MM.1S (cell line): ENCODE measurements at regions not wholly inside any gene's neighbourhood (a gene's known extent, or its start where the extent isn't known, plus 50 kb on each side); places are given as distances from the start of the nearest gene placed in this dataset.

Experiments
- DNase-seq: peaks from one replicate; pipeline ENCODE4 v3.0.0-alpha.2; 2015
- H2AFZ ChIP-seq: fragments of 300-600 bp; sonication (generic); 2 replicates; pipeline ENCODE4 v1.6.0; 2016; ENCODE audit warnings: antibody characterized with exemption, low read length
- H3F3A ChIP-seq: fragments of 300-600 bp; sonication (generic); 2 replicates; pipeline ENCODE4 v1.6.1; 2016; ENCODE audit warnings: mild to moderate bottlenecking, antibody characterized with exemption, low read length, moderate library complexity, mixed read lengths; ENCODE audit not compliant: insufficient read depth
- H3K27ac ChIP-seq: fragments of 300-600 bp; sonication (generic); 2 replicates; pipeline ENCODE4 v1.5.1; 2016; ENCODE audit warnings: mild to moderate bottlenecking, low read length
- H3K27me3 ChIP-seq: fragments of 300-600 bp; sonication (generic); replicated peaks from 2 replicates; pipeline ENCODE4 v1.6.0; 2016; ENCODE audit warnings: low read length; ENCODE audit not compliant: insufficient read depth
- H3K36me3 ChIP-seq: fragments of 300-600 bp; sonication (generic); replicated peaks from 2 replicates; pipeline ENCODE4 v1.6.1; 2016; ENCODE audit warnings: mild to moderate bottlenecking, low read length, mixed read lengths; ENCODE audit not compliant: insufficient read depth
- H3K4me1 ChIP-seq: fragments of 300-600 bp; sonication (generic); 2 replicates; pipeline ENCODE4 v1.6.1; 2016; ENCODE audit warnings: low read length, mixed read lengths
- H3K4me2 ChIP-seq: fragments of 300-600 bp; sonication (generic); 2 replicates; pipeline ENCODE4 v1.6.0; 2016; ENCODE audit warnings: low read depth, low read length
- H3K4me3 ChIP-seq: fragments of 300-600 bp; sonication (generic); 2 replicates; pipeline ENCODE4 v1.5.1; 2016; ENCODE audit warnings: low read length, mixed read lengths
- H3K79me2 ChIP-seq: fragments of 300-600 bp; sonication (generic); 2 replicates; pipeline ENCODE4 v1.6.1; 2016; ENCODE audit warnings: mixed run types, low read length, mixed read lengths
- H3K9ac ChIP-seq: fragments of 300-600 bp; sonication (generic); 2 replicates; pipeline ENCODE4 v1.6.1; 2016; ENCODE audit warnings: low read length, mixed read lengths
- H3K9me2 ChIP-seq: fragments of 300-600 bp; sonication (generic); replicated peaks from 2 replicates; pipeline ENCODE4 v1.6.1; 2016; ENCODE audit warnings: mild to moderate bottlenecking, low read length, mixed read lengths; ENCODE audit not compliant: insufficient read depth
- H3K9me3 ChIP-seq: fragments of 300-600 bp; sonication (generic); replicated peaks from 2 replicates; pipeline ENCODE4 v1.6.1; 2016; ENCODE audit warnings: mild to moderate bottlenecking, low read length, mixed read lengths; ENCODE audit not compliant: insufficient read depth
- H4K20me1 ChIP-seq: fragments of 300-600 bp; sonication (generic); 2 replicates; pipeline ENCODE4 v1.6.1; 2016; ENCODE audit warnings: mild to moderate bottlenecking, low read length, moderate library complexity, mixed read lengths; ENCODE audit not compliant: insufficient read depth
- CTCF ChIP-seq: fragments of 300-600 bp; sonication (generic); IDR thresholded peaks from 2 replicates; pipeline ENCODE4 v1.5.1; 2016; ENCODE audit warnings: antibody characterized with exemption, low read length, mixed read lengths
- EZH2 ChIP-seq: fragments of 300-600 bp; sonication (generic); optimal IDR thresholded peaks from 2 replicates; pipeline ENCODE3; 2017; ENCODE audit warnings: low read depth, mild to moderate bottlenecking, antibody characterized with exemption, low read length, mixed read lengths
- EZH2phosphoT487 ChIP-seq: fragments of 300-600 bp; sonication (generic); IDR thresholded peaks from 2 replicates; pipeline ENCODE4 v1.6.1; 2018; ENCODE audit warnings: antibody characterized with exemption, low read length

GRCh38 chr4:18203966-18204365, 182.4 kb upstream of the LCORL start:
- peak; percentile 80 for DNase-seq
- H3K79me2 ChIP-seq, result no peaks in the 10 kb centered on the region
- no peak overlapping the region for H2AFZ ChIP-seq
- no peaks in the 10 kb centered on the region for H3K36me3 ChIP-seq
- H3K4me2 ChIP-seq, result peak overlapping the region; percentile 36
- TF ChIP-seq EZH2, result no peak
- no peak for TF ChIP-seq EZH2phosphoT487
- no peak for TF ChIP-seq CTCF
- no peaks in the 10 kb centered on the region for H4K20me1 ChIP-seq
- H3K4me3 ChIP-seq, result no peak overlapping the region; the same call in 1 of the 2 replicates
- no peaks in the 10 kb centered on the region for H3K9me2 ChIP-seq
- H3K4me1 ChIP-seq, result peaks cover 20% of the 10 kb centered on the region
- H3K27me3 ChIP-seq, result no peaks in the 10 kb centered on the region
- H3K9ac ChIP-seq, result no peak overlapping the region
- no peaks in the 10 kb centered on the region for H3F3A ChIP-seq
- H3K9me3 ChIP-seq, result no peaks in the 10 kb centered on the region
- H3K27ac ChIP-seq, result peak overlapping the region; percentile 17; the same call in 1 of the 2 replicates

- Histone ChIP-seq H3K4me2 (no peak overlapping the region), H3K4me1 (peaks cover 20% of the 10 kb centered on the region), H2AFZ (no peak overlapping the region), H3K4me3 (no peak overlapping the region), H3K9me2 (no peaks in the 10 kb centered on the region), H3K36me3 (no peaks in the 10 kb centered on the region), H3K27me3 (no peaks in the 10 kb centered on the region), H3K9ac (no peak overlapping the region), H3K27ac (no peak overlapping the region), H3K79me2 (no peaks in the 10 kb centered on the region), H4K20me1 (no peaks in the 10 kb centered on the region), H3F3A (no peaks in the 10 kb centered on the region), H3K9me3 (no peaks in the 10 kb centered on the region)
- TF ChIP-seq CTCF (no peak), EZH2phosphoT487 (no peak), EZH2 (no peak)
- DNase-seq, result no peak
Measured at GRCh38 chr4:18202486-18202885, 180.9 kb upstream of the LCORL start.

- Histone ChIP-seq H3K27ac (no peak overlapping the region), H3K9ac (no peak overlapping the region), H3K4me2 (no peak overlapping the region), H3K36me3 (no peaks in the 10 kb centered on the region), H3K9me3 (no peaks in the 10 kb centered on the region), H3F3A (no peaks in the 10 kb centered on the region), H3K4me3 (no peak overlapping the region), H4K20me1 (no peaks in the 10 kb centered on the region), H2AFZ (no peak overlapping the region), H3K4me1 (peaks cover 20% of the 10 kb centered on the region), H3K27me3 (no peaks in the 10 kb centered on the region), H3K79me2 (no peaks in the 10 kb centered on the region), H3K9me2 (no peaks in the 10 kb centered on the region)
- no peak for TF ChIP-seq CTCF
- TF ChIP-seq EZH2phosphoT487, result no peak
- no peak for TF ChIP-seq EZH2
- no peak for DNase-seq
Measured at GRCh38 chr4:18201885-18202284, 180.3 kb upstream of the LCORL start.
